RWPE1 (cell line): ENCODE measurements at regions not wholly inside any gene's neighbourhood (a gene's known extent, or its start where the extent isn't known, plus 50 kb on each side); places are given as distances from the start of the nearest gene placed in this dataset.

Source experiments
- CTCF ChIA-PET: fragments of 350-600 bp; sonication (Branson Sonifier 250); formaldehyde crosslinking; extraction: SDS; loops from one replicate; lab custom pipeline; 2021; lab: Yijun Ruan, JAX
- POLR2A ChIA-PET: fragments of 400-600 bp; formaldehyde crosslinking; extraction: SDS; loops from one replicate; lab custom pipeline; 2020; ENCODE audit warnings: antibody characterized with exemption; ENCODE audit not compliant: low non-redundant PET; lab: Yijun Ruan, JAX
- DNase-seq: peaks from one replicate; pipeline ENCODE4 v3.0.0; 2012; ENCODE audit warnings: low spot score
- H3K27ac ChIP-seq: fragments of 450-650 bp; 2 replicates; pipeline ENCODE4 v1.5.1; 2017
- CTCF ChIP-seq: fragments of 450-650 bp; conservative IDR thresholded peaks from 2 replicates; pipeline ENCODE4 v1.5.1; 2017; ENCODE audit warnings: low read depth, mild to moderate bottlenecking

GRCh38 chr5:3709068-3709716 is 113.6 kb downstream of the IRX1 start:
- no peak for TF ChIP-seq CTCF
- no peak overlapping the region for H3K27ac ChIP-seq
- POLR2A ChIA-PET: no interaction called here
- DNase-seq: no peak
- CTCF ChIA-PET: interaction anchor here (0.6 kb wide), 1 partner anchor 360 kb away, joined by 3 read pairs; no protein-coding TSS in a partner anchor

GRCh38 chr5:3709717-3710348 is 114.2 kb downstream of the IRX1 start:
- TF ChIP-seq CTCF: no peak
- ChIA-PET CTCF (interaction anchor here (0.6 kb wide), 1 partner anchor 361 kb away, joined by 3 read pairs; no protein-coding TSS in a partner anchor), POLR2A (no interaction called here)
- H3K27ac ChIP-seq: no peak overlapping the region
- no peak for DNase-seq

- H3K27ac ChIP-seq: no peak overlapping the region
- ChIA-PET CTCF (interaction anchor here (0.6 kb wide), 1 partner anchor 570 kb away, joined by 3 read pairs; no protein-coding TSS in a partner anchor), POLR2A (no interaction called here)
- DNase-seq: no peak
- no peak for TF ChIP-seq CTCF
These were observed 119.4 kb downstream of the IRX1 start for GRCh38 chr5:3715062-3715461.

- TF ChIP-seq CTCF: no peak
- CTCF ChIA-PET: no interaction called here
- no peak for DNase-seq
- no peak overlapping the region for H3K27ac ChIP-seq
- POLR2A ChIA-PET: no interaction called here
These were observed 134.0 kb downstream of the IRX1 start for GRCh38 chr5:3729631-3730030.

- TF ChIP-seq CTCF: no peak
- ChIA-PET POLR2A (no interaction called here), CTCF (no interaction called here)
- no peak for DNase-seq
- H3K27ac ChIP-seq: no peak overlapping the region
These were observed 139.0 kb downstream of the IRX1 start for GRCh38 chr5:3734632-3735031.

- no peak for DNase-seq
- ChIA-PET CTCF (interaction anchor here (0.7 kb wide), 1 partner anchor 1439 kb away, joined by 3 read pairs; no protein-coding TSS in a partner anchor), POLR2A (no interaction called here)
- TF ChIP-seq CTCF: no peak
- H3K27ac ChIP-seq: no peak overlapping the region
These were observed 140.8 kb downstream of the IRX1 start for GRCh38 chr5:3736466-3736865.
